ENCODE measurements at regions not wholly inside any gene's neighbourhood (a gene's known extent, or its start where the extent isn't known, plus 50 kb on each side); places are given as distances from the start of the nearest gene placed in this dataset.

GRCh38 chr6:165794179-165794601 lies 131.1 kb upstream of the PDE10A start:
- TF ChIP-seq EP300 (IDR thresholded peaks at IDR 0.05) (no peak), POLR2AphosphoS5 (IDR thresholded peaks at IDR 0.05) (no peak), POLR2A (IDR thresholded peaks at IDR 0.05) (no peak), CTCF (IDR thresholded peaks at IDR 0.05) (no peak)
- 96% methylated on average over 6 of the region's 6 CpGs for WGBS, 2 donors
- Histone ChIP-seq H3K27me3 (no peaks in the 10 kb centered on the region), H3K27ac (no peak overlapping the region), H3K9me3 (no peaks in the 10 kb centered on the region), H3K4me3 (no peak overlapping the region), H3K36me3 (no peaks in the 10 kb centered on the region), H3K4me1 (no peaks in the 10 kb centered on the region)
- DNase-seq (no peak), ATAC-seq (ENCODE audit: low FRiP score in 2 of 2) (peak in 1 of 2 donors; percentile 65)

- ATAC-seq (ENCODE audit: low FRiP score in 2 of 2) (no peak), DNase-seq (peak in 1 of 2 donors; percentile 56)
- H3K27ac ChIP-seq: no peak overlapping the region
- WGBS, 2 donors: 90 to 94% methylated on average over 8 to 10 of the region's 10 CpGs
- H3K4me1 ChIP-seq: no peaks in the 10 kb centered on the region
- H3K9me3 ChIP-seq: no peaks in the 10 kb centered on the region
- no peaks in the 10 kb centered on the region for H3K27me3 ChIP-seq
- no peaks in the 10 kb centered on the region for H3K36me3 ChIP-seq
- TF ChIP-seq POLR2A (IDR thresholded peaks at IDR 0.05) (no peak), POLR2AphosphoS5 (IDR thresholded peaks at IDR 0.05) (no peak), CTCF (IDR thresholded peaks at IDR 0.05) (no peak), EP300 (IDR thresholded peaks at IDR 0.05) (no peak)
- no peak overlapping the region for H3K4me3 ChIP-seq
These were observed 130.3 kb upstream of the PDE10A start for GRCh38 chr6:165793287-165793825.

- Histone ChIP-seq H3K9me3 (no peaks in the 10 kb centered on the region), H3K36me3 (no peaks in the 10 kb centered on the region), H3K4me1 (no peaks in the 10 kb centered on the region), H3K27me3 (no peaks in the 10 kb centered on the region), H3K4me3 (no peak overlapping the region), H3K27ac (no peak overlapping the region)
- ATAC-seq (ENCODE audit: low FRiP score in 2 of 2) (peak in 1 of 2 donors; percentile 25), DNase-seq (peak in 1 of 2 donors; percentile 63)
- no peak for TF ChIP-seq EP300 (IDR thresholded peaks at IDR 0.05)
- WGBS, 2 donors: 95 to 96% methylated on average over 22 to 24 of the region's 24 CpGs
These were observed 128.9 kb upstream of the PDE10A start for GRCh38 chr6:165791876-165792437.

- Histone ChIP-seq H3K4me1 (no peaks in the 10 kb centered on the region), H3K9me3 (no peaks in the 10 kb centered on the region), H3K4me3 (no peak overlapping the region), H3K36me3 (no peaks in the 10 kb centered on the region), H3K27ac (no peak overlapping the region), H3K27me3 (no peaks in the 10 kb centered on the region)
- WGBS, 2 donors: 85 to 96% methylated on average over 9 of the region's 9 CpGs
- DNase-seq (no peak), ATAC-seq (ENCODE audit: low FRiP score in 2 of 2) (no peak)
- TF ChIP-seq EP300 (IDR thresholded peaks at IDR 0.05) (no peak), POLR2A (IDR thresholded peaks at IDR 0.05) (no peak), POLR2AphosphoS5 (IDR thresholded peaks at IDR 0.05) (no peak), CTCF (IDR thresholded peaks at IDR 0.05) (no peak)
These were observed 128.3 kb upstream of the PDE10A start for GRCh38 chr6:165791306-165791705.

- Histone ChIP-seq H3K27ac (no peak overlapping the region), H3K4me1 (no peaks in the 10 kb centered on the region), H3K9me3 (no peaks in the 10 kb centered on the region), H3K36me3 (no peaks in the 10 kb centered on the region), H3K27me3 (no peaks in the 10 kb centered on the region), H3K4me3 (no peak overlapping the region)
- WGBS, 2 donors: 62 to 74% methylated on average over 3 of the region's 3 CpGs
- ATAC-seq (ENCODE audit: low FRiP score in 2 of 2) (no peak), DNase-seq (no peak)
- no peak for TF ChIP-seq CTCF (IDR thresholded peaks at IDR 0.05)
- no peak for TF ChIP-seq POLR2A (IDR thresholded peaks at IDR 0.05)
- TF ChIP-seq EP300 (IDR thresholded peaks at IDR 0.05): no peak
- TF ChIP-seq POLR2AphosphoS5 (IDR thresholded peaks at IDR 0.05): no peak
These were observed 119.8 kb upstream of the PDE10A start for GRCh38 chr6:165782812-165783211.
